ENCODE measurements at regions not wholly inside any gene's neighbourhood (a gene's known extent, or its start where the extent isn't known, plus 50 kb on each side); places are given as distances from the start of the nearest gene placed in this dataset.

DNA sequence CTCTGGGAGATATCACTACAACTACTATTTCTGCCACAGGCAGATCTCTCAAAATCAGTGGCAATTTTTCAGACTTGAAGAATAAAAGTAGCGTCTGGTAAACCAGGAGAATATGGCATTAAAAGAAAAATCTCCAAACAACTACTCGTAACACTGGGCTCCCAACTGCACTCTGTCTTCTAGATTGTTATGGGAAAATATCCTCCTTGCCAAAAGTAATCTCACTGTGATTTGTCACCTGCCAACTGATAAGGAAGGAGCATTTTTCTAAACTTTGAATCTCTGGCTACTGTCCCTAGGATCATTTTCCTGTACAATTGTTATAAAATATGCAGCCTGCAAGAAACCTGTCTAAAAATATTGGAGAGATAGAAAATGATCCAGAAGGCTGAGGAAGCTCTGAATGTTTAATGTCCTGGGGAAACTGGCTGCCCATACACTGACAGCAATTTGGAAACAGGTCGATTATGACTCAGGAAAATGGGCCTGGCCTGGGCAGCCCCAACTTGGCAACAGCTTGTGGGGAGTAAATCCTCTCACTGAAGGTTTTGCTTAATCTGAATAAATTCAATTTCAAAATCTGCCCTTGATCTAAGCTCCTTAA lies 90.5 kb upstream of the DBX1 start:
- no peak for DNase-seq (ENCODE audit: low read depth, low spot score)

DNA sequence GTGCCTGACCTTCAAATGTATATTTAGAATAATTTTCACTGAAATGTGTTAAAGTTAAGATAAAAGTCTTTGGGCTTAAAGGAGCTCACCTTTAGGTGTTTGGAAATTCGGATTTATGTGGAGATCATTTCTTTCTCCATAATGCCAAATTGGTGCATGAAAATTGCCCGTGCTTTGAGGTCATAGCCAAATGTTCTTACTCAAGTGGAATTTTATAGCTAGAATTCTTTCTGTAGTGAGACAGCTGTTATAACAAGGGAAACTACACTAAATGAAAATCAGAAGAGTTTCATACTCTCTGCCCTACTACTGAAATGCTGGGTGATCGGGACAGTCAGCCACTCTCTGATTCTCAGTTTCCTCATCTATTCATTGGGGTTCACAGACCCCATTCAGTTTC lies 89.5 kb upstream of the DBX1 start:
- DNase-seq (ENCODE audit: low read depth, low spot score), result no peak

DNA sequence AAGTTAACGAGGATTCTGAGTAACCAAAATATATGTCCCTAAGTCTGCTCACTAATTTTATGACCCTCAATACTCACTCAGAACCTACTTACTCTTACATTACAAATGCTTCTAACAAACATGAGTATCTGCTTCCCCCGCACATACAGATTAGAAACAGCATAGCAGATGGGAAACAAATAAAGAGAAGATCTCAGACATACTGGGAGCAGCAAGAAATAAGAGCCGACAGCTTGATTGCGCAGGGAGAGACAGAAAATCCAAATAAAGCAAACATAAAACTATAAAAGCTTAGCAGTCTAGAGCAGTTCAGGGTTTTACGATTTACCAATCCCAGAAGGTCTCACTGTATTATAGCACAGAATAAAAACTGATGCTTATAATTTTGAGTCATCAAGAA lies 89.1 kb upstream of the DBX1 start:
- DNase-seq (ENCODE audit: low read depth, low spot score), result no peak

DNA sequence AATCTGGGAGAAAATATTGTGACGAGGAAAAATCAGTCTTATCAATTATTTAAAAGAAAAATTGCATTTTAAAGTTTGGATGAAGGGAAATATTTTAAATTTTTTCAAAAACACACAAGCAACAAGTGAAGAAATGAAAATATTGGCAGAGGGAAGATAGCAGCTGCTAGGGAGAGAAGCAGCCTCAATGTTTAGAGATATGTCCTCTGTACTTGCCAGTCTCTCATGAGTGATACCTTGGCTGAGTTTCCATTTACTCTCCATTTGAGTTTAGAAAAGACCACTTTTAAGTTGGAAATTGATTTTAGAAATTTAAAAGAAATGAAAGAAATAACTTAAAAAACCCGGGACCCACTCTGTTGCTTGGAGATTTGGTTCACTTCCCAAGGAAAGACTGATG lies 88.6 kb upstream of the DBX1 start:
- DNase-seq (ENCODE audit: low read depth, low spot score), result no peak

DNA sequence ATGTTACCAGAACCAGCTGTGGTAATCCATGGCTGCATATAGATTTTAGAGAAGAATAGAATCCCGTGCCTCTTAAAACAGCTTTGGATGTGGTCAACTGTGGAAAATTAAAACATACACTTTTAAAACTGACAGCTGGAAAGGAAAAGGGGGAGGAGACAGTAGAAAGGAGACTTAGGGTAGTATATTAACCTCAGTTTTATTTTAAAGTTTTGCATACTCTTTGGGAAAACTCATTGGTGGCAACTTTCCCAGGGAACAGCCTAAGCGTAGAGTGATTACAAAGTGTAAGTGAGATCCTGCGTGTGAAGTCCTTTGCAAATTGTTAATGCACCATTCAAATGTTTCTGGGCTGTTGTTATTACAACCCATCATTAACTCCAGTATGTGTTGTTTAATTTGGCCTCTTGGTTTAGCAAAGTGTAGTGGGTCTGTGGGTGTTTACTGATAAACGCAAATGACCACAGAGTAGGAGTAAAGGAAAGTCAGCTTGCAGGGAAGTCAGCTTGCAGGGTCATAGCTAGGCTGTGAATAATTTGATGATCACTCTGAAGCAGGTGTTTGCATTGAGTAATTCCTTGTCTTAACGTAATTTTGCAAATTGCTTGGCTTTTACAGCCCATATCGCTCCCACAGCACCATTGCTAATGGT lies 88.0 kb upstream of the DBX1 start:
- DNase-seq (ENCODE audit: low read depth, low spot score), result no peak

DNA sequence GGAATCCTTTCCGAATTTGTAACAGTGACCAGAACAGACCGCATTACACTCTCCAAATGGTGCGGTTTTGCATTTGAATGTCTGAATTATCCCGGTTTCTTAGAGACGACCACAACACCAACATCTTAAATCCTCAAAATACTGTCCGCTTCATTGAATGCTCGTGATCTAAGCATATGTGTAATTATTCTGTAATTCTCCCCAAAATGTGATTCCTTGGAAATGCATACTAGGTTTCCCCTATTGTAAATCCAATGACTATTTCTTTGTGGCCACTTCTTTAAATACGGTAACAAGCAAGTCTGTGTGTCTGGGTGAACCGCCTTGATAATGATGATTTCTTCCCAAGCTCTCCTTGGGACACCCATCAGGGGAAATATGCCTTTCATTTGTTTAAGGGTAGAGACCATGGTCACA lies 87.3 kb upstream of the DBX1 start:
- no peak for DNase-seq (ENCODE audit: low read depth, low spot score)

DNA sequence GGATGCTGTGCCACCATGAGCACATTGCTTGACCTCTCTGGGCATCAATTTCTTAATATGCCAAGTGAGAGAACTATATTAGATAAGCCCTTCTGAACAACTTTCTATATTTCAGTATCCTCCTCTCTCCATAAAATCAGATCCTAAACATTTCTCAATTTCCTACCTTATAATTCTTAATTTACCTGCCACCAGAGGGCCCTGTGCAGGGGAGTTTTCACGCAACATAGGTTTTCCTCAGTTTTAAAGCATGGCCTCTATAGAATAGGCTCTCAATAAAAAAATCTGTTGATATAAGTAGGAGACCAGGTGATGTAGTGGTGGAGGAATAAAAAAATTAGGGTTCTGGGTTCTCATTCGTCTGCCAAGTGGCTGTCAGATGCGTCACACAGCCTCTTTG lies 83.7 kb upstream of the DBX1 start:
- no peak for DNase-seq (ENCODE audit: low read depth, low spot score)

DNA sequence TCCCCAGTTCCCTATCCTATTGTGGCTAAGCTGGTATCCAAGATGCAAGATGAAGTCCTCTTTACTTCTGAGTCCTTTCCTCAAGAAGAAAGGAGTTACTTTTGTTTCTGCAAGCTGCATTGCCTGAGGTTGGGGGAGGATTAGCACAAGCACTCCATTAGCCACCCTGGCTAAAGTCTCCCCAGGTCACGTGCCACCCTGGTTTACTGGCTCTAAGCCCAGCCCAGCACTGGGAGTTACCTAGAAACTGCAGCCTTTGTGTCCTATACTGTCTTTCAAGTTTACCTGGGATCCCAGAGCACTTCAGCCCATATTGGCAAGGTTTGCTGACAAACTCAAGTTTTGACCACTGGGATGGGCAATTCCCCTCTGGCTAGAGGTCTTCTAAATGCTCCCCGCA lies 78.4 kb upstream of the DBX1 start:
- DNase-seq (ENCODE audit: low read depth, low spot score), result peak; percentile 15

DNA sequence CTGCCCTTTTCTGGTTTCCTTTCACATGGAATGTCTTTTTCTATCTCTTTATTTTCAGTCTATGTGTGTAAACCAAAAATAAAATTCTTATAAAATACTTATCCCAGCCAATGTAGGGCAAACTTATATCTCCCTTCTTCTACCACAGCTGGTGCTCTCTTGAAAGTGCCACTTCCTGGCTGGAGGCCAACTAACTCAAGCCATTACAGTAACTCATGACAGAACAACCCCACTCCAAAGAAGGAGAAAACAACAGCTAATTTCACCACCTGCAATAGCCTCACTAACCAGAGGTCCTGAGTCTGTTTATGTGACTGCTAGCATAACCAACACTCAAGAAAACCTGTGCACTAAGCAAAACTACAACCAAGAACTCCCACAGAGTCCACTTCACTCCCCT lies 74.9 kb upstream of the DBX1 start:
- DNase-seq (ENCODE audit: low read depth, low spot score), result no peak

DNA sequence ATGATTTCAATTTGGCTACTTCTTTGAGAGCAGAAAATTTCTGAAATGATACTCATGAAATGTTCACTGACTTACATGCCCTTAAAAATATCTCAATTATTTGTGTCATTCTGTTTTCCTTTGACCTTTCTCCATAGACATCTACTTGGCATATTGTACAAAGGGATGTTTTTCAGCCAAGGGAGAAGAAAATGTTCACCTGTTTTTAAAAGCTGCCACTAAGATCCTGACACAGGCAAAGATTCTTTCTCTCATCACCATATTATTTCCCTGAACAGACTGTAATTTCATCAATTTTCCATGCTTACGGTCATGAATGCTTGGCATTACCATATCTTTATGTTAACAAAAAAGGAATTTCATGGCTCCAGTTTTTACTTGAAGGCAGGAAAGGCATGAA lies 67.4 kb upstream of the DBX1 start:
- no peak for DNase-seq (ENCODE audit: low read depth, low spot score)

DNA sequence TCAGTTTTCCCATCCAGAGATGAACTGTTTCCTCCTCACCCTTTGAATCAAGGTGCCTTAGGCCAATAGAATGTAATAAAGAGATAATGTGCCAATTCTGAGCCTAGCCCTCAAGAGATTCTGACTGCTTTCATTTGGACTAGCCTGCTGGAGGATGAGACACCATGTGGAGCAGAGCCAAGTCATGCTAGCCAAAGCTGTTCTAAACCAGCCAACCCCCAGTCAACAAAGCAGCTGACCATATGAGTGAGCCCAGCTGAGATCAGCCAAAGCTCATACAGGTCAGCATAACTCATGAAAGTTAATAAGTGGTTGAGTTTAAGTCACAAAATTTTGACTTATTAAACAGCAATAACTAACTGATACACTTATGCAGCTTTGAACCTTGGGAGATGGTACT lies 66.7 kb upstream of the DBX1 start:
- no peak for DNase-seq (ENCODE audit: low read depth, low spot score)

DNA sequence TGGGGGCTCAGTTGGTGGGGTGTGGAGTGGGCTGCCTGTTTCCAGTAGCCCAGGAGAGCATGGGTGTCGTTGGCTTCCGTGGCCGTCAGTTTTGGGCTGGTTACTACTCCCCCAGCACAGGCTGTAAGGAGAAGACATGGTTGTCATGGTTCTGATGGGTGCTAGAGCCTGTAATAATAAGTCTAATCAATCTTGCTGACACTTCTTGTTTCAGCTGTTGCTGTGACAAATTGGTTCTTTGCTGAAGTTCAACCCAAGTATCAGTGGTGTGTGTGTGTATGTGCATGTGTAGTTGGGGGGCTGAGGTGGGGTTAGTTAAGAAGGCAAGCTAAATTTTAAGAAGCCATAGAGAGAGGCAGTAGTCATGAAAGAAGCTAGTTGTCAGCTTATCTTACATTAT lies 61.3 kb upstream of the DBX1 start:
- DNase-seq (ENCODE audit: low read depth, low spot score), result no peak

DNA sequence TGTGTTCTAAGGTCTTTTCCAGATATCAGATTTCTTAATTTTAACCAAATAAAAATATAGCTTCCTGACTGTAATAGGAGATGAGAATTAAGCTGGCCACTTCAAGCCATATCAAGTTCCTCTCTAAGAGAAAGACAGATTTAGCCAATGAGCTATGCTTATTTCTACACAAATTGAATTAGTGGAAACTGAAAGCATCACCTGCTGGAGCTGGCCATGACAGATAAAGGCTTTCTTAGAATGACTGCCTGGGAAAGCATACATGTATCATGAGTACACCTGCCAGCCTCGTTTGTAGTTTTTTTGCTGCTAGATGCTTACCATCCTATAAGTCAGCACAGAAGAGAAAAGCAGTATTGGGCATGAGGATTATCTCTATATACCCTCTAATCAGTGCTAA lies 53.5 kb upstream of the DBX1 start:
- no peak for DNase-seq (ENCODE audit: low read depth, low spot score)

DNA sequence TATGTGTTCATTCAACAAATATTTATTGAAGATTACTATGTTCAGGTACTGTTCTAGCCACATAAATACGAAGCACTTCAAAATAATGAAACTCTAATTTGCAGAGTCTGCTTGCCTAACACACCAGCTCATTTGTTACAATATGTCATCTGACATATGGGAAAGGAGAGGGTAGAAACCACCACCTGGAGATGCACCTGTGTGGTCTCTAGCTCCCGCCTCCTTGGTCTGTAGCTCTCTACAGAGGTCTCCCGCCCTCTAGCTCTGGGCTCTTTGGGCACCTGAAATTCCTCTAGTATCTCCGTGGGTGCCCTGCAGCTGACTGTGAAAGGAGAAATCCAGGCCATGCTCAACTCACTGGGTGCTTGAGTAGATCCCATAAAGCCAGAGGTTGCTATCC lies 51.4 kb upstream of the DBX1 start:
- DNase-seq (ENCODE audit: low read depth, low spot score), result no peak

Data from ELF-1 (cell line).